NCI-H1436 treated with DMSO at 0.1 percent for 48 hours (cell line): ENCODE measurements at regions not wholly inside any gene's neighbourhood (a gene's known extent, or its start where the extent isn't known, plus 50 kb on each side); places are given as distances from the start of the nearest gene placed in this dataset.

Source experiments
- DNase-seq: peaks from one replicate; lab custom pipeline; 2025; lab: John Stamatoyannopoulos, UW

GRCh38 chr18:78115896-78116561, 863.6 kb upstream of the SALL3 start:
- DNase-seq: no peak

GRCh38 chr18:78123144-78123909, 856.3 kb upstream of the SALL3 start:
- no peak for DNase-seq

GRCh38 chr18:78123926-78124797, 855.5 kb upstream of the SALL3 start:
- DNase-seq: no peak

DNA sequence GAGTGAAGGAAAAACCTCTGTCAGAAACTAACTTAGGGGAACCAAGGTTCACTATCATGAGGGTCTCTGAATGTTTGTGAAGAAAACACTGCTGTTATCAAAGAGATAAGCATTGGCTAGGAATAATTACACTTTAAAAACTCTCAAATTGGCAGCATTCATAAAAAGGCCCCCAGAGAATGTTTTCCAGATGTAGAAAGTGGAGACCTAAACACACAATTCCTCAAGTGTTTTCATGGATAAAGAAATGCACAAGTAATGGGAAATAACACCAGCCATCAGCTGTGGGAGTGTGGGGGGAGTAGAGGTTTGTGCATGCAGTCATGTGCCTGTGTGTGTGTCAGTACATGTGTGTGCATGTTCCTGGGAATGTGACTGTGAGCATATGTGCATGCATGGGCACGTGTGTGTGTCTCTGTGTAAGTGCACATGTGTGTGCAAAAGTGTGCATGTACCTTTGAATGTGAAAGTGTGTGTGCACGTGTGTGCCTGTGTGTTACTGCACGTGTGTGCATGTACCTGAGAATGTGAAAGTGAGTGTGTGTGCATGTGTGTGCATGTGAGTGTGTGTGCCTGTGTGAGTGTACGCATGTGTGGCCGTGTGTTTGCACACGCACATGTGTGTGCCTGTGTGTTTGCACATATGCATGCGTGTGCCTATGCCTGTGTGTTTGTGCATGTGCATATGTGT, 854.3 kb upstream of the SALL3 start:
- DNase-seq: no peak

DNA sequence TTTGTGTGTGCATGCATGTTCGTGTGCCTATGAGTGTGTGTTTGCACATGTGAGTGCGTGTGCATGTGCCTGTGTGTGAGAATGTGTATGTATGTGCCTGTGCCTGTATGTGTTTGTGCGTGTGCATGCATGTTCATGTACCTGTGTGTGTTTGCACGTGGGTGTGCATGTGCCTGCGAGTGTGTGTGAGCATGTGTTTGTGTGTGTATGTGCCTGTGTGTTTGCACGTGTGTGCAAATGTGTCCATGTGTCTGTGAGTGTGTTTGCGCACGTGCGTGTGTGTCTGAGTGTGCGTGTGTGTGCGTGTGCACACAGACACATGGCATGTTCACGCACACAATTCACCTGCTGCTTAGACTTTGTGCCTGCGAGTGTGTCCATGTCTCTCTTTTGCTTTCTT, 853.5 kb upstream of the SALL3 start:
- DNase-seq: no peak

GRCh38 chr18:78126536-78126935, 853.1 kb upstream of the SALL3 start:
- DNase-seq: no peak

DNA sequence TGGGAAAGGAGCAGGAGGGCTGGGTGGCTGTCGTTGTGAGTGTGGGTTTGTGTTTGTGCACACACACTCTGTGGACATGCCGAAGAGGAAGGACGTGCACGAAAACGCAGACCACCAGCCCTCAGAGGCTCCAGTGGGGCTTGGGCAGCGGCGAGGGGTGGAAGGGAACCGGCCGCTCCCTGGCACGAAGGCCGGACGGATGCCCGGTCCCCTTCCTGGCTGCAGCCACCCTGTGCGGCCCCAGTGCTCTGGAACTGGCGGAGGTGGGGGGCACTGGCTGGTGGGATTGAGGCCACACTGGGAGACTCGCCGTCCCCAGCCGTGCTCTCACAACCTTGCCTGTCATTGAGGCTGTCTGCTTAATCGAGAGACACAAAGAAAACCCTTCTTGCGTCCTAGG, 852.6 kb upstream of the SALL3 start:
- no peak for DNase-seq

- DNase-seq: no peak
These were observed 851.6 kb upstream of the SALL3 start for GRCh38 chr18:78128004-78128403.

GRCh38 chr18:78129260-78129659, 850.4 kb upstream of the SALL3 start:
- DNase-seq: no peak

DNA sequence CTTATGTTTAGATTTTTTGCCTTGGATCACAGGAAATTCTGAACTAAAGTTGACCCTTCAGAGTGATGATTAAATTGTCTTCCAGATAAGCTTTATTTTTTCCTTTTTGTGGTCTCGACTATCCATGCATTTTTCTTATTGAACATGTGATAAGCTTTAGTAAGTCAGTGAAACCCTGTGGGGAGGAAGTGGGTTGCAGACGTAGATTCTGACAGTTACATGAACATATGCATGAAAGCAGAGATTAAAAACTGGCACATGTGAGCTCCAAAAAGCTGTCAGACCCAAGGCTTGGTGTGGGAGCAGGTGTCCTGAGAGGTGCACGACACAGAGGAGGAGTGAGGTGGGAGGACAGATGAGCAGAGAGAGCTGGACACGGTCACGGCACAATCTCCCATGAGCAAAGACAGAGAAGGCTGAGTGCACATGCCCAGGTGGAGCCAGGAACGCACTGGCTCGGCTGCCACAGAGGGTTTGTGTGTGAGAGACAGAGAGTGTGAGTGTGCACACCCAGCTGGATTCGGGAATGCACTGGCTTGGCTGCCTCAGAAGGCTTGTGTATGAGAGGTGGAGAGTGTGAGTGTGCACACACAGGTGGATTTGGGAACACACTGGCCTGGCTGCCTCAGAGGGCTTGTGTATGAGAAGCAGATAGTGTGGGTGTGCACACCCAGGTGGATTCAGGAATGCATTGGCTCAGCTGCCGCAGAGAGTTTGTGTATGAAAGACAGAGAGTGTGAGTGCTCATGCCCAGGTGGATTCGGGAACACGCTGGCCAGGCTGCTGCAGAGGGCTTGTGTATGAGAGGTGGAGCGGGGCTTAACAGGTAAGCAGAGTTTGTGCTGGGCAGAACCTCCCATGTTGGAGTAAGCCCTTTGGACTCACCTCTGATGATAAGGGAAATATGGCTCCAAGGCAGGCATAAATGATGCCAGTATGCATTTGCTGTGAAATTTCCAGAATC, 849.1 kb upstream of the SALL3 start:
- no peak for DNase-seq

DNA sequence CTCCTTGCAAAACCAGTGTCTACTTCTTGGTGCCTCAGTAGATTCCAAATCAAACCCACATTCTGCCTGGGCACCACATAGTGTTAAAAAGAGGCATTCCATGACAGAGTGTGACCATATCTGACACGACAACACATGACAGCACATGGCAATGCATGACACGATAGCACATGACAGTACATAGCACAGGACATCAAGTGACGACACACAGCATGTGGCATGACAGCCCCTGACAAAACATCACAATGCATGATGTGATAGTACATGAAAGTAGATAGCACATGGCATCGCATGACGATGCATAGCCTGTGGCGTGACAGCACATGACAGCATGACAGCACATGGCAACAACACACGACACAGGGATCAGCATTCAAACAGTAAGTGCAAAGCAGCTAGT, 845.9 kb upstream of the SALL3 start:
- no peak for DNase-seq

- DNase-seq: no peak
These were observed 842.6 kb upstream of the SALL3 start for GRCh38 chr18:78136986-78137385.

- DNase-seq: peak; percentile 73
These were observed 840.6 kb upstream of the SALL3 start for GRCh38 chr18:78138983-78139496.

DNA sequence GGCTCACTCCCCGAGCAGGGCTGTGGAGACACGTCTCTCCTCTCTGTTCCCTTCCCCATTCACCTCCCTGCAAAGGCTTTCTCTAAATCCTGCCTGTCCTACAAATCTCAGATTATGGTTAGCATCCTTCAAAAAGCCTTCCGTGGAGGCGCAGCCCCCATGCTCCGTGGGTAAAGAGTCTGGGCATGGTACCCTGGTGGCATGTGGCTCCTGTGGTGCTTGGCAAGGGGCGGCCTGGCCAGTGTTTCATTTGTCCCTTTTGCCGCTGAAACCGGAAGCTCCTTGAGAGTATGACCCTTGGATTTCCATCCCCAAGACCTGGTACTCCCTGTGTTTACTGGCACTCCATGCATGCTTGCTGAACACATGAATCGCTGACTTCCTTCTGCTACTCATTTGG, 839.3 kb upstream of the SALL3 start:
- no peak for DNase-seq

- no peak for DNase-seq
These were observed 834.9 kb upstream of the SALL3 start for GRCh38 chr18:78144669-78145068.

GRCh38 chr18:78145096-78145495, 834.5 kb upstream of the SALL3 start:
- no peak for DNase-seq

GRCh38 chr18:78146136-78147085, 833.2 kb upstream of the SALL3 start:
- DNase-seq: peak; percentile 65

DNA sequence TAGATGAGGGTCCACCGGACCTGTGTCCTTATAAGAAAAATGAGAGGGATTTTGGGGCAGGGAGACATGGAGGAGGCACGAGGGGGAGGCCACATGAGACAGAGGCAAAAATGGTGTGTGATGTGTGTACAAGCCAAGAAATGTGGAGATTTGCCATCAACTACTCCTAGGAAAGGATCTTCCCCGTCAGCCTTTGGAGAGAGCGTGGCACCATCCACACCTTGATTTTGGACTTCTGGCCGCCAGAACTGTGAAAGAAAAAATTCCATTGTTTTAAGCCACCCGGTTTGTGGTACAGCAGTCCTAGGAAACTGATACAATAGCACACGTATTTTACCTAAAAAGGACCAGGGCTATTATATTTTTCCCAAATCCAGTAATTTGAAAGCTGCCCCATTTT, 829.0 kb upstream of the SALL3 start:
- DNase-seq: no peak

GRCh38 chr18:78151234-78151633, 828.4 kb upstream of the SALL3 start:
- DNase-seq: no peak
